ENCODE measurements at regions not wholly inside any gene's neighbourhood (a gene's known extent, or its start where the extent isn't known, plus 50 kb on each side); places are given as distances from the start of the nearest gene placed in this dataset.
"Not testable (repeated sequence)": the region's sequence is repeated elsewhere in the genome, so short reads cannot be mapped to it uniquely, and the experiment has no call there.

DNA sequence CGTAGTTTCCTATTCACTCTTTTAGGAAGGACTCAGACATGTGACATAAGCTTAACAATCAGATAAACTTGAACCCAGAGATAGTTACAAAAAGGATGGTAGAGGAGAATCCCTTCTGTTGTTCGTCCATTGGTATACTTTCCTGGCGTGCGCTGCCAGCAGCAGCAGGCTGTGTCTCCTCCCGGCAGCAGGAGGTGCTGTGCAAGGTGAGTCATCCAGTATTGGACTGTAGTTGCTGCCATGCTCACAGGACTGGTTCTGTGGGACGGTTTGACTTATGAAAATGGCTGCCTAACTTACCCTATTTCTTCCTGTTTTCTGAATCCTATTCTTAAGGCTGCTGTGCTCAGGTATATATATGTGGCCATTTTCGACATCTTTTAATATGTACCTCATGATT is 253.4 kb upstream of the LRRC3B start:
- DNase-seq (ENCODE audit: low read depth): no peak

GRCh38 chr3:26375843-26376530 is 246.6 kb upstream of the LRRC3B start:
- no peak for DNase-seq (ENCODE audit: low read depth)

DNA sequence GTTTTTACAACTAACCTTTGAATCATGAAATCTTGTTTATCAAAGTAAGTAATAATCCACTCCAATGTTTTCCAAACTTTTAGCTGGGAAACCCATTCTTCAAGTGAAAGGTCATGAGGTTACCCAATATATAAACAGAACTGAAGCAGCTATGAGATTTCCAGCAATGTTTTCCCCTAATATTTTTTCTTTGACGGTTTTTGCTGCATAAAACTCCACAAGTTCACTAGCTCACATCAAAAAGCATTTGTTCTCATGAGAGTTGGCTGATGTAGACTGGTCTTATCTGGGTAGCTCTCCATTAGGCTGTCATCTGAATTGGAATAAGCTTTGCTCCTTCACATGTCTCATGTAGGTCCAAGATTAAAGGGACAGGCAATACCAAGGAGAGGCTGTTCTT is 241.2 kb upstream of the LRRC3B start:
- DNase-seq (ENCODE audit: low read depth): no peak

DNA sequence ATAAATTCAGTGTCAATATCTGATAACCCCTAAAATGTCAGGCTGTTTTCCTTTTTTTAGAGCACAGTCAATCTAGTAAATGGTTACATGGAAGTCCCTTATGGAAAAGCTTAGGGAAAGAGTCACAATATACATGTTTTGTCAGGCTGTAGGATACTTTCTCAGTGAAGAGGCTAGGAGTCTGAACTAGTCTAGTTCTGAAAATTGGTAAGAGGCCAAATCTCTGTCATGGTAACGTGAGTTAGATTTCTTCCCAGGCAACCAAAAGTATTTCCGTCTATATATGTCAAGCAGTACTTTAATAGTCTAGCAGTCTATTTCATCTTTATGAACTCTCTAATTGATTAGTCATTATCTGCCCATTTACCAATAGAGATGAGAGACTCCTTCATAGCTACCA is 215.9 kb upstream of the LRRC3B start:
- DNase-seq (ENCODE audit: low read depth): no peak

- no peak for DNase-seq (ENCODE audit: low read depth)
Observed at GRCh38 chr3:26418553-26418952, 204.0 kb upstream of the LRRC3B start.

DNA sequence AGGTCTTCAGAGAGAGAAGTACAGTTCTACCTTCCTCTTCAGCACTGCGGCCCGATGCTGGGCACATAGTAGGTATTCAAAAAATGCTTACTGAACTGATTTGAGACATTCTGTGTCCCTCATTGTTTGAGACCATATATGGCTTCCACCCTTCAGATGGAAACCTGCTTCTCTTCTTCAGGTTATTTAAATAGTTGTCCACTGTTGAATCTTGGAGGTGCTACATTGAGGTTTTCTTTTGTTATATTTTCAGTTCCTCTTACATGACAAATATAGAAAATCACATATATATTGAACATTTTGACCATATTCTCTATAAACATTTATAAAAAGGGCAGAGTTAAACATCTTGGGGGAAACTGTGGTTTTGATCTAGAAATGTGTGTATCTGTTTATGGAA is 200.2 kb upstream of the LRRC3B start:
- DNase-seq (ENCODE audit: low read depth): no peak

GRCh38 chr3:26425076-26425475 is 197.5 kb upstream of the LRRC3B start:
- DNase-seq (ENCODE audit: low read depth): no peak

DNA sequence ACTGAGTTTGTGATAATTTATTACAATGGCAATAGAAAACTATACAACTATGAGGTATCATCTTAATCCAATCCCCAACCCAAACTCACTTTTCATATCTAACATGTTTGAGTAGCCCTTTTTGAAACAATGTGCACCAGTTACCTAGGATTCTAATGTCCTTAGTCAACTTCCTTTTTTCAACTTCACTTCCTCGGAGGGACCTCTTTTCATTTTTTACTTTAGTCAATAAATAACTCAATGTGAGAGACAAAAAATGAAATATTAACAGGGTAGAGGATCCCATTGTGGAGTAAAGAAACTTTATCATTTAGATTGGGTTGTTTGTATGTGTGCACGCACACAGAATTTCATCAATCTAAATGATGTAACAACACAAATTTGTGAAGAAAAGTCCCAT is 193.6 kb upstream of the LRRC3B start:
- DNase-seq (ENCODE audit: low read depth): no peak

GRCh38 chr3:26437678-26438077 is 184.9 kb upstream of the LRRC3B start:
- no peak for DNase-seq (ENCODE audit: low read depth)

GRCh38 chr3:26438325-26438940 is 184.1 kb upstream of the LRRC3B start:
- DNase-seq (ENCODE audit: low read depth): no peak

GRCh38 chr3:26438981-26439884 is 183.3 kb upstream of the LRRC3B start:
- DNase-seq (ENCODE audit: low read depth): no peak

- DNase-seq (ENCODE audit: low read depth): no peak
Observed at GRCh38 chr3:26449996-26450395, 172.6 kb upstream of the LRRC3B start.

DNA sequence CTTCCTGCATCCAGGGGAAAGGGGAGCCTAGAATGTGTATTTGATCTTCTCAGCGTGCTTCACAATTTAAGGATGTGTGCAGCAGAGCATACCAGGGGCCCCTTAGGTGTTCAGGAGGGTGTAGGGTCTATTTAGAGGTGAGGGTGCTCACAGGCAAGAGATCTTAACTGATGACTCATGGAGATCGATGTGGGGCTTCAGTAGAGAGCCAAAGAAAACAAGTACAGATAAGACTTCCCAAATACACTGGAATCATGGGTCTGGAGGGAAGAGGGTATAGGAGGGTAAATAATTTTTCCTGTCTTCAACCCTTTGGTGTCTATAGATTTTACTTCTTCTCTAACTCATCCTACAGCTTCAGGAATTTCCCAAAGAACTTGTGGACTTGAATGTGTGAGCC is 170.2 kb upstream of the LRRC3B start:
- DNase-seq (ENCODE audit: low read depth): no peak

GRCh38 chr3:26460985-26461384 is 161.6 kb upstream of the LRRC3B start:
- DNase-seq (ENCODE audit: low read depth): no peak

GRCh38 chr3:26472345-26472744 is 150.2 kb upstream of the LRRC3B start:
- no peak for DNase-seq (ENCODE audit: low read depth)

- DNase-seq (ENCODE audit: low read depth): no peak
Observed at GRCh38 chr3:26474706-26475105, 147.9 kb upstream of the LRRC3B start.

- no peak for DNase-seq (ENCODE audit: low read depth)
Observed at GRCh38 chr3:26480377-26480776, 142.2 kb upstream of the LRRC3B start.

DNA sequence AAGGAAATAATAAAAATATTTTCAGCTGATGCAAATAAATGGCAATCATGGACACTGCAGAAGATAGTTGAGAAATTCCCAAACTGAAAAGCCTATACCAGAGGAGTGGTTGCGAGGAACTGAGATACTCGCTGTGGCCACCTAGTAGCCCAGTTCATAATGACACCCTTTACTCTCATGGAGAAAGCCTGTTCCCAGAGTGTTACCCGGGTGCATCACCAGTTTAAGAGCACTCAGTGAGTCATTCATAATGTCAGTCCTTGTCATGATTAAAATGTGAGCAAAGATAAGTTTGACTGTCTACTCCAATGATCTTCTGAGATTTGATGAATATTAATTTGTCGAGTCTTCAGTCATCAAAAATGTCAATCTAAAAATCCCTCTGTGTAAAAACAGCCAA is 138.4 kb upstream of the LRRC3B start:
- DNase-seq (ENCODE audit: low read depth): no peak

DNA sequence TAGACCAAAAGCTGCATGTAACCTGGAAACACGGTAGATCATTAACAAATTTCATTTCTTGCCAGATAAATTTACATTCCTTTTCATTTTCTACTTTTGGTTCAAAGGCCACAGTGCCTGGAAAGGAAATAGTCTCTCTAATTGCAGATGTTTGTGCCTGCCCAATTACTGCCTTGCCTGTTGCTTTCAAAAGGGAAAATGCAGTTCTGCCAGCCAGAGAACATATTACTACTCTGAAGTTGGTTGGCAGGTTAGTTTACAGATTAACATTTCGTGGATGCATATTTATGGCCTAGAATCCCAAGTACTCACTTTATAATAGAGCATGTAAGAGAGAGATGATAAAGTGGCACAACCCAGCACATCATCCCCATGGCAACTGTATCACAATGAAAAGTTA is 124.3 kb upstream of the LRRC3B start:
- DNase-seq (ENCODE audit: low read depth): no peak

DNA sequence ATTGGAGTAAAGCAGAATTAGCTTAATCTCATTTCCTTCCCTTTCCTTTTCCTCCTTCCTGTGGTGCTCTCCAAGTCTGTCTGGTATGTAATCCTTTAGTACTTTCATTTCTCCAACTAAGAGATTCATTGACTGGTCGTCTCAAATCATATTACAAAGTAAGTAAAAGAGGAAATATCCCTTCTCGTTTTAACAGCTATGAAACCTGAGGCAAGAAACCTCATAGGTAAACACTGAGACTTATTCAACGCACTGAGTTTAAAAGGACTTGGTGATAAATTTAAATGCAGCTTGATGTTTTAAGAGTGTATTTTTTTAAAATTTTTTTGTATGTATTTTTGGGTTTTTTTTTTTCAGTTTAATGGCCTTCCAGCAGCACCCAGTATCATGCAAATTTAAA is 117.2 kb upstream of the LRRC3B start:
- no peak for DNase-seq (ENCODE audit: low read depth)

DNA sequence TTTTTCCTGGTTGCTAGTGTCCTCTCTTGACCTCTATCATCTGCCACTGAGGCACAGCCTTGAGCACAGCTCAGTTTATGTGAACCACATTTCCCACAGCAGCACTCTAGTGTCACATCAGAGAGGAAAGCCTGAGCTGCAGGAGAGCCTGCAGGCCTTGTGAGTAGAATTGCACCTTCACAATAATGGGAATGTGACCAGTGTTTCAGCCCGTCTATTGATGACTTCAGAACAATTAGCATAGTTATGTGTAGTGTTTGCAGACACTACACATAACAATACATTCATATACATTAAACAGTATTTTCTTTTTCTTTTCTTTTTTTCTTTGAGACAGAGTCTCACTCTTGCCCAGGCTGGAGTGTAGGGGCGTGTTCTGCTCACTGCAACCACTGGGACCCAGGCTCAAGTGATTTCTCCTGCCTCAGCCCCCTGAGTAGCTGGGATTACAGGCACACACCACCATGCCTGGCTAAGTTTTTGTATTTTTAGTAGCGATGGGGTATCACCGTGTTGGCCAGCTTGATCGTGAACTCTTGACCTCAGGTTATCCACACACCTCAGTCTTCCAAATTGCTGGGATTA is 108.0 kb upstream of the LRRC3B start:
- not testable (repeated sequence) for DNase-seq (ENCODE audit: low read depth)

- no peak for DNase-seq (ENCODE audit: low read depth)
Observed at GRCh38 chr3:26515351-26515750, 107.2 kb upstream of the LRRC3B start.

- DNase-seq (ENCODE audit: low read depth): no peak
Observed at GRCh38 chr3:26521261-26521660, 101.3 kb upstream of the LRRC3B start.

Measured in activated T-cell treated with anti-CD3 and anti-CD28 coated beads for 1 hour (primary cell).